Muscle layer of colon (tissue), 2 donors: ENCODE measurements at regions not wholly inside any gene's neighbourhood (a gene's known extent, or its start where the extent isn't known, plus 50 kb on each side); places are given as distances from the start of the nearest gene placed in this dataset.

Experiments used
- H3K27ac ChIP-seq: one replicate; pipeline ENCODE4 v1.7.0; 2013; ENCODE audit warnings: low read depth, mild to moderate bottlenecking, low read length, moderate library complexity
- H3K27me3 ChIP-seq, 2 donors: one replicate each; pipeline ENCODE4 v1.7.0; 2013; ENCODE audit warnings: low read length in 2 of 2, mild to moderate bottlenecking in 2 of 2; ENCODE audit not compliant: insufficient read depth in 2 of 2, control insufficient read depth in 1 of 2
- H3K36me3 ChIP-seq: one replicate; pipeline ENCODE4 v1.7.0; 2013; ENCODE audit warnings: mild to moderate bottlenecking, low read length; ENCODE audit not compliant: insufficient read depth
- H3K4me1 ChIP-seq: one replicate; pipeline ENCODE4 v1.7.0; 2013; ENCODE audit warnings: mild to moderate bottlenecking, low read length; ENCODE audit not compliant: insufficient read depth
- H3K4me3 ChIP-seq, 2 donors: one replicate each; pipeline ENCODE4 v1.7.0; 2013; ENCODE audit warnings: low read length in 2 of 2, low read depth in 1 of 2, mild to moderate bottlenecking in 1 of 2, moderate library complexity in 1 of 2
- H3K9ac ChIP-seq: one replicate; pipeline ENCODE4 v1.7.0; 2013; ENCODE audit warnings: low read length
- H3K9me3 ChIP-seq: one replicate; pipeline ENCODE4 v1.7.0; 2013; ENCODE audit warnings: mild to moderate bottlenecking, low read length
- donor health status: abdominal sarcoma.
- donor health status: Adenocarcinoma of cecum.

DNA sequence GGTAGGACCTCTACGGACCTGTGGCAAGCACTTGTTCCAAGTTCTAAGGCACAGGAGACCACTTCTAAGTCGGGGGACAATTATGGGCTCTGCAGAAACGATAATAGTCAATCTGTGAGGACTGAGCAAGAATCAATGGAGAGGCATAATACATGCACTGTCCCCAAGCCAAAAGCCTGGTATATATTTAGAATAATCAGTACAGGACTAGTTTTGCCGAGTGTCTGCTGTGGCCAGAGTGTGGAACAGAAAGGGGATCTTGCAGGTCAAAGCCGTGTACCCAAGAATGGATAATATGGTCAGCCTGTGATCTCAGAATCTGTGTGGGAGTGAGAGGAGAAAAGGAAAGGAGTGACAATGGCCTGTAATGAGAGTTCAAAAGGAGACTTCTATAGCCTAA is 80.2 kb upstream of the GNAO1 start:
- no peaks in the 10 kb centered on the region for H3K9me3 ChIP-seq

DNA sequence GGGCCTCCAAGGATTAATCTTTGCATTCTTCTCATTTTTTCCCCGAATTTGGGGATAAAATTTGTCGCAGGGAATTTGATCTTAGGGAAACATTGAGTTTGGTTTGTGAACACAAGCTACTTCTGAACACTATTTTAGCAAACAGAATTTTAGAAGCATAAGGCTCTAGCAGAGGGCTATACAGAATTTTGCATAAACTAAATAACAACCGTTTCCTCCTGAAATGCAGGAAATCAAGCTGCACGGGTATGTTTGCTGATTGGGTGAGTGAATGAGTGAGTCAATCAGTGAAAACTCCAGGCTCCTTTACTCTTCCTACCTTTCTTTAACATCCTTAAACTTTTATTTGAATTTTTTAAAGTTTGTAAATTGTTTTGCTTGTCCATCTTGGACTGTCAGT is 81.3 kb upstream of the GNAO1 start:
- H3K27ac ChIP-seq: no peak overlapping the region
- H3K4me1 ChIP-seq: no peaks in the 10 kb centered on the region
- no peak overlapping the region for H3K9ac ChIP-seq
- no peaks in the 10 kb centered on the region for H3K9me3 ChIP-seq
- H3K36me3 ChIP-seq: no peaks in the 10 kb centered on the region
- H3K27me3 ChIP-seq: no peaks in the 10 kb centered on the region
- no peak overlapping the region for H3K4me3 ChIP-seq

More for the DNA sequence above, 80.2 kb upstream of the GNAO1 start:
- Histone ChIP-seq H3K9ac (no peak overlapping the region), H3K36me3 (no peaks in the 10 kb centered on the region), H3K27ac (no peak overlapping the region), H3K4me3 (no peak overlapping the region), H3K4me1 (no peaks in the 10 kb centered on the region), H3K27me3 (no peaks in the 10 kb centered on the region)

DNA sequence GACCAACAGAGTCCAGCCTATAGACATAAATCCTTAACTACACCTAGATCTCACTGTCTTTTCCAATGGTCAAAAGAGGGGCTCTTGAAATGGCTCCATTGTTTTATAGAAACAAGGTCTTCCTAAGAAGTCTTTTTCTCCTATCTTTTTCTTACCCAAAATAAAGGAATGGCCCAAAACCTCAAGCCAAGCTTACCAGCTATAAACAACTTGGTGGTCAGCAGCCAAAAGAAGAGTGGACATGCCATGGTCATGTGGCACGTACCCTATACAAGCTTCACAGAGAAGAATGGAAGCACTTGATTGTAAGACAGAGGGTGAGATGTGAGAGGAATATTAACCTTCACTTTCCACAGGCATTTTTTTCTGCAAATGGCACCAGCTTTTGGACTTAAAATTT is 82.1 kb upstream of the GNAO1 start:
- H3K4me3 ChIP-seq: no peak overlapping the region
- H3K27me3 ChIP-seq: no peaks in the 10 kb centered on the region
- H3K4me1 ChIP-seq: no peaks in the 10 kb centered on the region
- no peak overlapping the region for H3K9ac ChIP-seq
- no peak overlapping the region for H3K27ac ChIP-seq
- H3K36me3 ChIP-seq: no peaks in the 10 kb centered on the region
- no peaks in the 10 kb centered on the region for H3K9me3 ChIP-seq

DNA sequence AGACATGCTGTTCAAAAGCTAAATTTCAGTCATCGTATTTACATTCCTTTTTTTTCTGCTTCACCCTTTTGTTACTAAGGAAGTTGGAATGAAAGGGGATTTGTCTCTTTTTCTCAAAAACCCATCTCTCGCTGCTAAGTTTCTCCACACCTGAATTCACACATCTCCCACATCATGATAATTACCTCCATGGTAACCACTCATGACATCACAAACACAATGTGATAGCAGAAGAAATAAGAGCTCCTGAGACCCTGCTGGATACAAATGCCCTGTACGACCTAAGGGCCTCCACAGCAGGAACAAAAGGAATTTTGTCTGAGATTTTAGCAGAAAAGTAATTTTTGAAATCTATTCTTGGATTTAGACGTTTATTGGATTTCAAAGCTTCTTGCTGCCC is 82.6 kb upstream of the GNAO1 start:
- no peak overlapping the region for H3K4me3 ChIP-seq
- no peaks in the 10 kb centered on the region for H3K27me3 ChIP-seq
- H3K4me1 ChIP-seq: no peaks in the 10 kb centered on the region
- H3K36me3 ChIP-seq: no peaks in the 10 kb centered on the region
- H3K27ac ChIP-seq: no peak overlapping the region
- no peak overlapping the region for H3K9ac ChIP-seq
- H3K9me3 ChIP-seq: no peaks in the 10 kb centered on the region

- Histone ChIP-seq H3K9ac (no peak overlapping the region), H3K4me3 (no peak overlapping the region), H3K36me3 (no peaks in the 10 kb centered on the region), H3K27ac (no peak overlapping the region), H3K4me1 (no peaks in the 10 kb centered on the region), H3K9me3 (no peaks in the 10 kb centered on the region), H3K27me3 (no peaks in the 10 kb centered on the region)
Measured at GRCh38 chr16:56108056-56108471, 83.2 kb upstream of the GNAO1 start.

- Histone ChIP-seq H3K4me3 (no peak overlapping the region), H3K27me3 (no peaks in the 10 kb centered on the region), H3K27ac (no peak overlapping the region), H3K4me1 (peaks cover 14% of the 10 kb centered on the region), H3K9me3 (no peaks in the 10 kb centered on the region), H3K36me3 (no peaks in the 10 kb centered on the region), H3K9ac (no peak overlapping the region)
Measured at GRCh38 chr16:56106527-56106926, 84.8 kb upstream of the GNAO1 start.

- no peaks in the 10 kb centered on the region for H3K9me3 ChIP-seq
- peaks cover 16% of the 10 kb centered on the region for H3K4me1 ChIP-seq
- no peak overlapping the region for H3K27ac ChIP-seq
- no peak overlapping the region for H3K9ac ChIP-seq
- H3K36me3 ChIP-seq: no peaks in the 10 kb centered on the region
- H3K4me3 ChIP-seq: peak overlapping the region in 1 of 2 donors; percentile 49
- no peaks in the 10 kb centered on the region for H3K27me3 ChIP-seq
Measured at GRCh38 chr16:56102906-56103305, 88.4 kb upstream of the GNAO1 start.

GRCh38 chr16:56102183-56102686 is 89.1 kb upstream of the GNAO1 start:
- H3K9ac ChIP-seq: no peak overlapping the region
- H3K4me3 ChIP-seq: peak overlapping the region; percentile 9 to 49
- H3K27ac ChIP-seq: no peak overlapping the region

DNA sequence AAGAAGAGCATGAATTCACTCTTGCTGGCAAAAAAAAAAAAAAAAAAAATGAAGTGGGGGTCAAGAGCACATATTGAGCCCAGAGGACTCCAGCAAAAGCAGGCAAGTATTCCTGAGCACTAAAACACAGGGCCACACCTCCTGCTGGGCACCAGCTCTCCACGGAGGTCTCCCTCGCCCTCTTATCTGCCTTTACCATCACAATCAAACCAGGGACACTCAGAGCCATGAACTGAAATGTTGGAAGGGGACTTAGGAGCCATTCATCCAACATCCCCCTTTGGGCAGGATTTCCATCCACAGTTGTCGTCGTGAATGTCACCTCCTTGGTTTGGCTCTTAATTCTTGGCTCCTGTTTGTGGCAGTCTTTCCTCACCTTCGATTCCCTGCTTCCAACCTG is 89.8 kb upstream of the GNAO1 start:
- no peaks in the 10 kb centered on the region for H3K27me3 ChIP-seq
- peak overlapping the region in 1 of 2 donors; percentile 49 for H3K4me3 ChIP-seq
- no peaks in the 10 kb centered on the region for H3K9me3 ChIP-seq
- peaks cover 16% of the 10 kb centered on the region for H3K4me1 ChIP-seq
- no peak overlapping the region for H3K27ac ChIP-seq
- H3K9ac ChIP-seq: no peak overlapping the region
- no peaks in the 10 kb centered on the region for H3K36me3 ChIP-seq

More at GRCh38 chr16:56102183-56102686, 89.1 kb upstream of the GNAO1 start:
- Histone ChIP-seq H3K9me3 (no peaks in the 10 kb centered on the region), H3K36me3 (no peaks in the 10 kb centered on the region), H3K27me3 (no peaks in the 10 kb centered on the region), H3K4me1 (peaks cover 16% of the 10 kb centered on the region)

GRCh38 chr16:56097306-56097705 is 94.0 kb upstream of the GNAO1 start:
- no peak overlapping the region for H3K9ac ChIP-seq
- H3K27ac ChIP-seq: no peak overlapping the region
- no peaks in the 10 kb centered on the region for H3K9me3 ChIP-seq
- peaks cover 10% of the 10 kb centered on the region for H3K4me1 ChIP-seq
- no peaks in the 10 kb centered on the region for H3K27me3 ChIP-seq
- no peak overlapping the region for H3K4me3 ChIP-seq
- H3K36me3 ChIP-seq: no peaks in the 10 kb centered on the region

DNA sequence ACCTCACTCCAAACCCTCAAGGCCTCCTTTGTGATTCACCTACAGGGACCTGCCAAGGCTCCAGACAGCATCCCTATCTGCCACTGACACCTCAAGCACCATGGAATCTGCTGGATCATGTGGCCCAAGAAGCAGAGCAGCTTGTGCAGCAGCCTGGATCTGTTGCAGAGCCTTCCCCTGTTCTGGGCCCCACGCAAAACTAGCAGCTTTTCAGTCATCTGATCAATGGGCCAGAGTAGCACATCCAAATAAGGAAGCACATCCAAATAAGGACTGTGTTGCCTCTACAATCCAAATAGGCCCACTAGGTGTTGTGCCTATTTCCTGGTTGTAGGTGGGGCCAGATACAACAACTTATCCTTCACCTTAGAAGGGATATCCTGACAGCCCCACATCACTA is 97.1 kb upstream of the GNAO1 start:
- H3K27me3 ChIP-seq: no peaks in the 10 kb centered on the region
- H3K9ac ChIP-seq: no peak overlapping the region
- H3K4me1 ChIP-seq: no peaks in the 10 kb centered on the region
- H3K27ac ChIP-seq: no peak overlapping the region
- H3K4me3 ChIP-seq: no peak overlapping the region
- no peaks in the 10 kb centered on the region for H3K9me3 ChIP-seq
- no peaks in the 10 kb centered on the region for H3K36me3 ChIP-seq

GRCh38 chr16:56093055-56093454 is 98.2 kb upstream of the GNAO1 start:
- no peak overlapping the region for H3K9ac ChIP-seq
- H3K27me3 ChIP-seq: no peaks in the 10 kb centered on the region
- no peak overlapping the region for H3K4me3 ChIP-seq
- no peaks in the 10 kb centered on the region for H3K9me3 ChIP-seq
- no peak overlapping the region for H3K27ac ChIP-seq
- no peaks in the 10 kb centered on the region for H3K4me1 ChIP-seq
- no peaks in the 10 kb centered on the region for H3K36me3 ChIP-seq
